Uterus (tissue), 2 donors: ENCODE measurements at regions not wholly inside any gene's neighbourhood (a gene's known extent, or its start where the extent isn't known, plus 50 kb on each side); places are given as distances from the start of the nearest gene placed in this dataset.

ENCODE experiments used
- CTCF ChIP-seq, 4 experiments: fragments of 200-600 bp in 2 of 4; fragments of 450-650 bp in 2 of 4; sonication (generic) in 2 of 4; IDR thresholded peaks; one replicate each; pipeline ENCODE4 v1.5.1; 2016 to 2019; ENCODE audit warnings: antibody characterized with exemption in 4 of 4, mild to moderate bottlenecking in 2 of 4, moderate library complexity in 1 of 4
- POLR2A ChIP-seq, 2 donors: fragments of 450-650 bp; IDR thresholded peaks; one replicate each; pipeline ENCODE4 v1.6.1; 2016; ENCODE audit warnings: antibody characterized with exemption in 2 of 2, mild to moderate bottlenecking in 1 of 2, moderate library complexity in 1 of 2

- TF ChIP-seq CTCF (IDR thresholded peaks at IDR 0.05) (no peak), POLR2A (IDR thresholded peaks at IDR 0.05) (no peak)
Observed at GRCh38 chr13:21237081-21237480, 60.6 kb downstream of the MRPL57 start.
